ENCODE measurements at regions not wholly inside any gene's neighbourhood (a gene's known extent, or its start where the extent isn't known, plus 50 kb on each side); places are given as distances from the start of the nearest gene placed in this dataset.

GRCh38 chr11:19493446-19494213 is 219.0 kb upstream of the NAV2 start:
- WGBS, 4 donors, result 64 to 87% (median 76%) methylated on average over 4 of the region's 4 CpGs
- intact Hi-C loops (cut with DNase I), result no loop called here

DNA sequence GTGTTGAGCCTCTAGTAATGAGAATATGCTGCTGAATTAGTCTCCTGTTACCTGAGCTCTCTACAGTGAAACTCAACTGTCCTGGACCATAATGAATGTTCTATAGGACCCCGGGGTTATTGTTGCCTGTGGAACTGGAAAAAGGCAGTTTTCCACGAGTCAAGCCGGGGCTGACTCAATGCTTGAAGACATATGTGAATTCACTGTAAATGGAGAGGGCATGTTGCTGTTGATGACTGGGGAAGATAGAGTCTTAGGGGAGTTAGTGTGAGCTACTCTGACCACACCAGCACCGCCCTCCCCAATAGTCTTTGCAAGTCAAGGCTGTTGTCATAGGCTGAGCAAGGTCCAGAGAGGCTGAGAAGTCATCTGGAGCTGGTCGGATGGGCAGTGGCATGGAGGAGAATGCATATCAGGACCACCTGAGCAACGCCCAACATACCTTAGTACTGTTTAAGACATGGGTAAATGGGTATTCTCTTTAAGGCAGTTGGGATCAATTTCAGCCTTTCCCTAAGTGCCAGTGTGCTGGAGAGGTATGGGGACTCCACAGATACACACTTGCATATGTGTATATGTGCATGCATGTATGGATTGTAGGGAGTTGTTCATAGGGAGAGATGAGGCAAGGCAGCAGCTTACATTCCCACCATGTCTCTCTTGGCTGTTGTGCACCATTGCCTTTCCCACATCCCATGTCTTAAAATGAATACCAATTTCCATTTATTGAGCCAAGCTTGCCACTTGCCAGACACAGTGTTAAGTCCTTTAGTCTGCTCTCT is 230.1 kb upstream of the NAV2 start:
- TF ChIP-seq POLR2A (IDR thresholded peaks at IDR 0.05) (no peak), CTCF (IDR thresholded peaks at IDR 0.05) (no peak)

More at GRCh38 chr11:19493446-19494213, 219.0 kb upstream of the NAV2 start:
- Histone ChIP-seq H3K4me1 (replicated peaks in 1 of 2) (no peaks in the 10 kb centered on the region), H3K36me3 (replicated peaks in 1 of 2) (no peaks in the 10 kb centered on the region), H3K27ac (no peak overlapping the region), H3K4me3 (no peak overlapping the region), H3K27me3 (peaks cover 4% of the 10 kb centered on the region), H3K9me3 (replicated peaks in 1 of 3) (no peaks in the 10 kb centered on the region)
- no peak for DNase-seq
- TF ChIP-seq CTCF (IDR thresholded peaks at IDR 0.05), result no peak
- no peak for TF ChIP-seq POLR2A (IDR thresholded peaks at IDR 0.05)

DNA sequence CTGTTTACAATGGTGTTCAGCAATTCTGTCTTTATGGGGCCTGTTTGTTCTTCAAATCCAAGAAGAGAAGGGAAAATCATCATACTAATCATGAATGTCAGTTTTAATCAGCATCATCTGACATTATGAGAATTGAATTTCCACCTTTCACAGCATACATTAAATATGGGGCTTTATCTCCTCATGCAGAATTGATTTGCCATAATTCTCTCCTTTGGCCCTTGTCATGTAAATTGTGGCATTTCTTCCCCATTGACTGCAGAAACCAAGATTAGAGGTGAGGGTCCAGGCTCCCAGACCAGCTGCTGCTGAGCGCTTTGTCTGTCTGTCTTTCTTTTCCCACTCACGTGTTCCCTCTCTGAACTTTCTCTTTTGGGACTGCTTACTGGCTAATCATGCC is 232.1 kb upstream of the NAV2 start:
- Histone ChIP-seq H3K4me3 (no peak overlapping the region), H3K4me1 (replicated peaks in 1 of 2) (no peaks in the 10 kb centered on the region), H3K27me3 (no peaks in the 10 kb centered on the region), H3K36me3 (replicated peaks in 1 of 2) (no peaks in the 10 kb centered on the region), H3K27ac (no peak overlapping the region), H3K9me3 (replicated peaks in 1 of 3) (no peaks in the 10 kb centered on the region)
- intact Hi-C loops (cut with DNase I), result no loop called here
- no peak for DNase-seq
- TF ChIP-seq CTCF (IDR thresholded peaks at IDR 0.05), result no peak
- TF ChIP-seq POLR2A (IDR thresholded peaks at IDR 0.05), result no peak
- 77 to 87% (median 83%) methylated on average over 2 of the region's 2 CpGs for WGBS, 4 donors

More for the DNA sequence above, 230.1 kb upstream of the NAV2 start:
- Histone ChIP-seq H3K27ac (no peak overlapping the region), H3K4me3 (no peak overlapping the region), H3K9me3 (replicated peaks in 1 of 3) (no peaks in the 10 kb centered on the region), H3K4me1 (replicated peaks in 1 of 2) (no peaks in the 10 kb centered on the region), H3K27me3 (no peaks in the 10 kb centered on the region), H3K36me3 (replicated peaks in 1 of 2) (no peaks in the 10 kb centered on the region)
- DNase-seq, result no peak
- WGBS, 4 donors, result 69 to 86% (median 71%) methylated on average over 6 of the region's 6 CpGs
- intact Hi-C loops (cut with DNase I), result no loop called here

GRCh38 chr11:19478891-19479290 is 233.7 kb upstream of the NAV2 start:
- no peak for TF ChIP-seq POLR2A (IDR thresholded peaks at IDR 0.05)
- no peak for TF ChIP-seq CTCF (IDR thresholded peaks at IDR 0.05)
- no peaks in the 10 kb centered on the region for H3K9me3 ChIP-seq (replicated peaks in 1 of 3)
- H3K27me3 ChIP-seq, result no peaks in the 10 kb centered on the region
- DNase-seq, result no peak
- H3K4me3 ChIP-seq, result no peak overlapping the region
- intact Hi-C loops (cut with DNase I), result no loop called here
- H3K4me1 ChIP-seq (replicated peaks in 1 of 2), result no peaks in the 10 kb centered on the region
- no peak overlapping the region for H3K27ac ChIP-seq
- H3K36me3 ChIP-seq (replicated peaks in 1 of 2), result no peaks in the 10 kb centered on the region
- 42 to 49% (median 45%) methylated on average over 7 of the region's 7 CpGs for WGBS, 4 donors

Data from adrenal gland (tissue), 9 donors.